GM21381 (cell line): ENCODE measurements at regions not wholly inside any gene's neighbourhood (a gene's known extent, or its start where the extent isn't known, plus 50 kb on each side); places are given as distances from the start of the nearest gene placed in this dataset.
"Not testable (repeated sequence)": the region's sequence is repeated elsewhere in the genome, so short reads cannot be mapped to it uniquely, and the experiment has no call there.

Experiments used
- ATAC-seq: cut with Tn5 transposase; IDR thresholded peaks from one replicate; pipeline ENCODE4 v1.9.1; 2021; ENCODE audit warnings: mild to moderate bottlenecking, moderate library complexity; ENCODE audit not compliant: unreplicated experiment

GRCh38 chr12:92406404-92407070, 260.9 kb upstream of the BTG1 start:
- not testable (repeated sequence) for ATAC-seq

- not testable (repeated sequence) for ATAC-seq
Observed at GRCh38 chr12:92405801-92406251, 260.2 kb upstream of the BTG1 start.

GRCh38 chr12:92404921-92405320, 259.3 kb upstream of the BTG1 start:
- no peak for ATAC-seq

- ATAC-seq: no peak
Observed at GRCh38 chr12:92404259-92404894, 258.7 kb upstream of the BTG1 start.

- ATAC-seq: peak; percentile 82
Observed at GRCh38 chr12:92403210-92404175, 257.8 kb upstream of the BTG1 start.

- no peak for ATAC-seq
Observed at GRCh38 chr12:92402415-92402814, 256.8 kb upstream of the BTG1 start.

GRCh38 chr12:92400006-92400405, 254.4 kb upstream of the BTG1 start:
- no peak for ATAC-seq

GRCh38 chr12:92398565-92399309, 253.1 kb upstream of the BTG1 start:
- no peak for ATAC-seq

GRCh38 chr12:92396647-92397252, 251.1 kb upstream of the BTG1 start:
- ATAC-seq: no peak

GRCh38 chr12:92395322-92395721, 249.7 kb upstream of the BTG1 start:
- no peak for ATAC-seq

GRCh38 chr12:92394895-92395294, 249.2 kb upstream of the BTG1 start:
- no peak for ATAC-seq

GRCh38 chr12:92393504-92393903, 247.9 kb upstream of the BTG1 start:
- ATAC-seq: no peak

GRCh38 chr12:92391726-92392125, 246.1 kb upstream of the BTG1 start:
- ATAC-seq: not testable (repeated sequence)

- ATAC-seq: no peak
Observed at GRCh38 chr12:92389466-92389865, 243.8 kb upstream of the BTG1 start.

- ATAC-seq: no peak
Observed at GRCh38 chr12:92385296-92385695, 239.7 kb upstream of the BTG1 start.

GRCh38 chr12:92384571-92384970, 238.9 kb upstream of the BTG1 start:
- no peak for ATAC-seq

- ATAC-seq: no peak
Observed at GRCh38 chr12:92382383-92382878, 236.8 kb upstream of the BTG1 start.

GRCh38 chr12:92381856-92382255, 236.2 kb upstream of the BTG1 start:
- no peak for ATAC-seq

GRCh38 chr12:92378682-92379479, 233.2 kb upstream of the BTG1 start:
- ATAC-seq: no peak
